NCI-H2029 treated with DMSO at 0.1 percent for 48 hours (cell line): ENCODE measurements at regions not wholly inside any gene's neighbourhood (a gene's known extent, or its start where the extent isn't known, plus 50 kb on each side); places are given as distances from the start of the nearest gene placed in this dataset.
"Not testable (repeated sequence)": the region's sequence is repeated elsewhere in the genome, so short reads cannot be mapped to it uniquely, and the experiment has no call there.

Experiments used
- DNase-seq: peaks from one replicate; lab custom pipeline; 2025; lab: John Stamatoyannopoulos, UW

GRCh38 chr6:155762649-155763048 lies 307.0 kb upstream of the NOX3 start:
- DNase-seq = no peak

DNA sequence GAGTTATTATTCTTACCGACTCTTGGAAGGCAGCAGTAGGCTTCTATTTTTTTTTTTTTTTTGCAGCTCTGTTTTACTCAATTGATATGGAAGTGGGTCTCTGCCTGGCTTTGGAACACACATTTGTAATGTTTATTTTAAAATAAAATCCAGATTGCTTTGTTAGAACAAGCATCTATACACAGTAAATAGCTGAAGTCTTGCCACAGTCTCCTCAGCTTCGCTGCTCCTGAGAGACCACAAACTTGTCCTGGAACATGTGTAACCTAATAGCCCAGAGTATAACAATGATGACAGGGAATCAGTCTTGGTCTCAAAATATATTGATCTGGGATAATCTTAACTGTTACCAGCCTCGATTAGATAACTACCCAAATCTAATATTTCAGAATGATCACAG lies 299.8 kb upstream of the NOX3 start:
- DNase-seq = no peak

DNA sequence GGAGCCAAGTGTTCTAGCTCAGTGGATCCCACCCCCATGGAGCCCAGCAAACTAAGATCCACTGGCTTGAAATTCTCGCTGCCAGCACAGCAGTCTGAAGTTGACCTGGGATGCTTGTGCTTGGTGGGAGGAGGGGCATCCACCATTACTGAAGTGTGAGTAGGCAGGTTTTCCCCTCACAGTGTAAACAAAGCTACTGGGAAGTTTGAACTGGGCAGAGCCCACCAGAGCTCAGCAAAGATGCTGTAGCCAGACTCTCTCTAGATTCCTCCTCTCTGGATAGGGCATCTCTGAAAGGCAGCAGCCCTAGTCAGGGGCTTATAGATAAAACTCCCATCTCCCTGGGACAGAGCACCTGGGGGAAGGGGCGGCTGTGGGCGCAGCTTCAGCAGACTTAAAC lies 293.1 kb upstream of the NOX3 start:
- not testable (repeated sequence) for DNase-seq

DNA sequence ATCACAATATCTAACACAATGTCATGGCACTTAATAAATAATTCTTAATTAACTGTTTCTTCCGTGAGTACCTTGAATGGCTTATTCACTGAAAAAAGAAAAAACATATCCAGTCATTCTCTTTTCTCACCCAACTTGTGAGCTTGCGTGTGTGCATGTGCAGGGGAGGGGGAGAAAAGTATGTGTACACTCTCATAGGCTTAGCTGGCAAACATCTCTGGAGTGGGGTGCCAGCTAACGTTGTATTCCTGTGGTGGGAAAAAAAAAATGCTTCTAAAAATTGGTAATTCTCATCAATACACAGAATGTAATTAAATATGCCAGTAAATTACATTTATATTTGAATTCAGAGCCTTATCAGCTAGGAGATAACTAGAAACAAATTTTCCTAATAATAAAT lies 291.9 kb upstream of the NOX3 start:
- DNase-seq = no peak

DNA sequence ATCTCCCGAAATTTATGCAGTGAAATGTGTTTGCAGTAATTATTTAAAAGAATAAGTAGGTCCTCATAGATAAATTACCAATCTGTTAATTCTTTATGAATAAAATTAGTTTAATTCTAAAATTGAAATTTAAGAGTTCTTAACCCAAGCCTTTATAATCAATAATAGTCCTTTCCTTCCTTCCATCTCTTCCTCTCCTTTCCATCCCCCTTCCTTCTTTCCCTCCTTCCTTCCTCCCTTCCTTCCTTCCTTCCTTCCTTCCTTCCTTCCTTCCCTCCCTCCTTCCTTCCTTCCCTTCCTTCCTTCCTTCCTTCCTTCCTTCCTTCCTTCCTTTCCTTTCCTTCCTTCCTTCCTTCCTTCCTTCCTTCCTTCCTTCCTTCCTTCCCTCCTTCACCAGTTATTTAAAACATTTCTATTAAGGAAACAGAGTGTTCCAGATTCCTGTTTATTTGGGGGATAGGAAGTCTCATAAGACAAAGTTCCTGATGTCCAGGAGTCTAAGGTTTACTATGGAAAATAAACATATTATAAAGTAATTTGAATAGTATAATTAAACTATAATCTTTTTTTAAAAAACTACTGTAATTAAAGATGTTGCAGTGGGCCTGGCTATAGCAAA lies 285.3 kb upstream of the NOX3 start:
- no peak for DNase-seq

DNA sequence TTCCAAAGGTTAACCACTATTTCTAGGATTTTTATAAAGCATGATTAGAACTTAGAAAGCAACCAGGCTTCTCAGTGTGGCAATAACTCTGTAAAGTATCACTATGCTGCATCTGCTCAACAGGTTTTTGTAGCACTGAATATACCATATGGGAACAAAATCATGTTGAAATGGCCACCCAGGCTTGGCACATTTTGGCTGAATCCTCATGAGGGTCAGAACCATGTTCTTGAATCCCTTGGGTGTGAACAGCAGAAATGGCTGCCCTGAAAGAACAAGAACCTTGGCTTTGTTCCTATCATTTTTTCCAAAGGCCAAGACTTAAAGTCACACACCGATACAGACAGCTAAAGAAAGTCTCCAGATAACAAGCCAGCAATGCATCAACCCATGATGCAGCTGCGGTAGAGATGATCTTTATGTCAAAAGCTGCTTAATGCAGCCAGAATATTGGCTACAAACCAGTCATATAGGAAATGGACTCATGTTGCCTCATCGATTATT lies 283.0 kb upstream of the NOX3 start:
- no peak for DNase-seq

DNA sequence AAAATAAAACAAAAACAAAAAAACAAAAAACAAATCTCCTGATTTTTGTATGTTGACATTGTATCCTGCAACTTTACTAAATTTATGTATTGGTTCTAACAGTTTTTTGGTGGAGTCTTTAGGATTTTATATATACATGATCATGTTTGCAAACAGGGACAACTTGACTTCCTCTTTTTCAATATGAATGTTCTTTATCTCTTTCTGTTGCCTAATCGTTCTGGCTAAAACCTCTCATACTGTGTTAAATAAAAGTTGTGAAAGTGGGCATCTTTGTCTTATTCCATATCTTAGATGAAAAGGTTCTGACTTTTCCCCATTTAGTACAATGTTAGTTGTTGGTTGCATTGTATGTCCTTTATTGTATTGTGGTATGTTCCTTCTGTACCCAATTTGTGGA lies 261.7 kb upstream of the NOX3 start:
- no peak for DNase-seq

DNA sequence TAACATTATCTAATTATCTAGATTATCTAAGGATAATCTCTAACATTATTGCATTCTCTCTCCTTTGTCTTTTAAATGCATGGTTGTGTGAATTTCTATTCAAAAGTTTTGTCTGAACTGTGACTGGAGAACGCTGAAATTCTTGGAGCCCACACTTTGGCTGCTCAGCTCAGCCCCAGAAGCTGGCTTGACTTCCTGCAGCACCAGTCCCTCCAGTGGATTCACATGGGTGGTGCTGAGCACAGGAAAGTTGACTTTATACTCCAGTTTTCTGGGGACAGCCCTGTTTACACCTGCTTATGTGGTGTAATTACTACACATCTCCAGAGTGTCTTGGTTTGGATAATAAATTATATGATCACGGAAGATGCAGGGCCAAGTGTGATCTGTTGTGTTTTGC lies 255.1 kb upstream of the NOX3 start:
- no peak for DNase-seq

GRCh38 chr6:155709262-155709661 lies 253.6 kb upstream of the NOX3 start:
- DNase-seq = no peak

- no peak for DNase-seq
Measured at GRCh38 chr6:155708100-155708499, 252.5 kb upstream of the NOX3 start.

- no peak for DNase-seq
Measured at GRCh38 chr6:155706806-155707205, 251.2 kb upstream of the NOX3 start.

- DNase-seq = no peak
Measured at GRCh38 chr6:155706341-155706740, 250.7 kb upstream of the NOX3 start.

DNA sequence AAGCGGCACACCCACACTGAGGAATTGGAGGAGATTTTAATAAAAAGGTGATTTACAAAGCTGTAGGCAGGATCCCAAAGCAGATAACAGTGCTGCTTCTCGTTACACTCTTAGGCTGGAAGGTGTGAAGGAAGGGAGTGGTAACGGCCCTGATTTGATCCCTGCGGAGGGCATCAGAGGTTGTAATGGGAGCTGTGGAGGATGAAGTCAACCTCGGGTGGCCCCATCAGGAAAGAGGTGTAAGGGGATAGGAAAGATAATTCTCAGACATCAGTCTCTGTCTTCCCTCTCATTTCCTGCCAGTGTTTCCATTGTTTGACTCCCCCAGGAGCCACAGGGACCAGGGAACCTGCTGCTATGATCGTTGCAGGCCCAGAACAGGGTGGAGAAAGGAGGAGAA lies 245.7 kb upstream of the NOX3 start:
- no peak for DNase-seq

DNA sequence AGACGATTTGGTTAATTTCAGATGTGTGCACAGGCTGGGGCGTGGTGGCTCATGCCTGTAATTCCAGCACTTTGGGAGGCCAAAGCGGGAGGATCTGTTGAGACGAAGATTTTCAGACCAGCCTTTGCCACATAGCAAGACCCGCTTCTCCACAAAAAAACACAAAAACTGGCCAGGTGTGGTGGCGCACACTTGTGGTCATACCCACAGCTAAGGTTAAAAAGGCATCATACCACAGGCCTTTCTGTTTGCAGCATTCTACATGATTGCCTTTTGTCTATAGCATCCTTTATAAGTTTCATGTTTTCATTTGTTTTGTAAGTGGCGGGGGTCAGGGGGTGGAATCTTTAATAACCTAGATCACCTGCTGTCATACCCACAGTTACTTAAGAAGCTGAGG lies 239.9 kb upstream of the NOX3 start:
- no peak for DNase-seq

- DNase-seq = no peak
Measured at GRCh38 chr6:155694419-155694790, 238.8 kb upstream of the NOX3 start.

GRCh38 chr6:155693573-155694418 lies 238.2 kb upstream of the NOX3 start:
- DNase-seq = no peak

GRCh38 chr6:155690820-155691219 lies 235.2 kb upstream of the NOX3 start:
- DNase-seq = no peak

DNA sequence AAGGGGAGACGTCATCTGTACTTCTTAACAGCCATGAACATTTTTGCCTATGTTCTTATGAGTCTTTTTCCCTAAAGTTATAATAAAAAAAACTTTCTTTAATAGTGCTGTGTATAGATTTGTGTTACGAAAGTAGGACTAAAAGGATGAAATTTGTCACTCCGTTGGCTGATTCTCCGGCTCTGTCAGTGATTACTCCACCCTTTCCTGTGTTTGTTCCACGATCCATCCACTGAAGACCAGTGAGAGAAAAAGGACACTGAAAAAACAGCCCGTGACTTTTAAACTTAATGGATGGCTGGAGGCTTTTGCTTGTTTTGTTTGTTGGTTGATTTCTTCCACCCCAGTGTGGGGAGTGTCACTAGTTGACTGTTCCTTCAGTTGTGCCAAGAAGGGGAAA lies 232.0 kb upstream of the NOX3 start:
- no peak for DNase-seq

DNA sequence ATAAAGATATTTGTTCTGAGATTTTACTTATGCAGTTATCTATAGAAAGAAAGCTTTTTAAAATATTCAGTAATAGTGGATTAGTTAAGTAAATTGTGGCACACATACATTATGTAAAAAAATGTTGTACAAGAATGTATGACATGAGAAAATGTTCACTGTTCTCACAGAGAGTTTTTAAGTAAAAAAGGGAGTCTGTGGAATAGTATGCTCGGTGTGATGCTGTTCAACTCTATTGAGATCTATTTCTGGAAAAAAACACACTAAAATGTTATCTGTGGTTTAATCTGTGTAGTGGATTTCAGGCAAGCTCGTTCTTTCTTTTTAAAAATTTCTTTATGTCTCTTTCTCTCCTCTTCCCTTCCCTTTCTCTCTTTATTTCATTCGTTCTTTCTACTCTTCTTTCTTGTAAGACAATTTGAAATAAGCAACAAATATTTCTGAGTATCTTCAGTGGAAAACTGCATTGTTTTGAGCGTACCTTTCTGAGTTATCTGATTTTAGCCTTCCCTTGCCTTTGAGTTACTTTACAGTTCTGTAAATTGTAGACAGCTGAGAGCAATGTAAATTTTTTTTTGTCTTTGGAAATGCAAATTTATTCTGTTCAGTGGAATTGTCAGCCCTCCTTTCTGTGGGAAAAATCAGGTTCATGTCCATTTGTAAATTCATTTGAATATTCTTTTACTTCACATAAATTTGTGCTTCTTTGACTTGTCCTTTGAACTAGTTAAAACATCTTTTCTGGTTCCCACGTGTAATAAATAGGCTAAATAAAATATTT lies 229.0 kb upstream of the NOX3 start:
- no peak for DNase-seq

GRCh38 chr6:155678361-155678760 lies 222.7 kb upstream of the NOX3 start:
- no peak for DNase-seq

DNA sequence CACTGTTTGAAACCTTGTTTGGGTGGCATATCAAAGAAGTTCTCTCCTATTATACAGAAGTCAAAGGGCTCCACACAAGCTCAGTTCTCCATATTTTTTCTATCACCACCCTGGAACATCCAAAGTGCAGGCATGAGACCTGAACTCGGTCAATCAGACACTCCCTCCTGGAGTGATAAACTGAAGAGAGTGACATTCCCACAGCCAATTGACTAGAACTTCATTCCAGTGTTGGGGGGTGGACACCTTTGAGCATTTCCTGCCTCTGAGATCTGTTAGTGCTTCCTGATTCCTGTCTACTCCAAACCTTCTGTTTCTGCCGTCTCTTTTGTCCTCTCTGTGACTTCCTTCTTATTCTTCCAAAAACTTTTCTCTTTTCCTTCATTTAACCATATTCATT lies 220.7 kb upstream of the NOX3 start:
- DNase-seq = no peak

DNA sequence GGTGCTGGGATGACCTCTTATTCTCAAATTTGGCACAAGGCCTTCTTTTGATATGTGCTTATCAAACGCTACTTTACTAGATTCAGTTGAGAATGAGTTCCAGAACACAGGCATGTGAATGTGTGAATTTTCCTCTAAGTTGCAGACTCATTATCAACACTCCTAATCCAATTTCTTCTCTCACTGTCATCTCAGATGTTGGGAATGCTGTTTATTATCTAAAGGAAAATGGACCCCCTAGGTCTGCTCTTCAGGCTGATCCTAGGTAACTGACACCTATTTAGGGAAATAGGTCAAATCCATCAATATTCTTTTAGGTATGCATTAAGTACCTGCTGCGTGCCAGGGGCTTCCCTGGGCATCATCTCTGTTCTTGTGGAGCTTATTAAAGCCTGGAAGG lies 215.0 kb upstream of the NOX3 start:
- DNase-seq = no peak
